Rectal smooth muscle tissue (tissue), 1 donor: ENCODE measurements at regions not wholly inside any gene's neighbourhood (a gene's known extent, or its start where the extent isn't known, plus 50 kb on each side); places are given as distances from the start of the nearest gene placed in this dataset.

Experiments used
- H3K27ac ChIP-seq: one replicate; pipeline ENCODE4 v1.7.0; 2013; ENCODE audit warnings: low read depth, low read length, inconsistent platforms
- H3K27me3 ChIP-seq: one replicate; pipeline ENCODE4 v1.7.0; 2013; ENCODE audit warnings: low read length; ENCODE audit not compliant: control insufficient read depth, insufficient read depth
- H3K36me3 ChIP-seq: one replicate; pipeline ENCODE4 v1.7.0; 2013; ENCODE audit warnings: low read length; ENCODE audit not compliant: control insufficient read depth, insufficient read depth
- H3K4me1 ChIP-seq: one replicate; pipeline ENCODE4 v1.7.0; 2013; ENCODE audit warnings: low read length; ENCODE audit not compliant: control insufficient read depth, insufficient read depth
- H3K4me3 ChIP-seq: one replicate; pipeline ENCODE4 v1.7.0; 2013; ENCODE audit warnings: low read length
- H3K9ac ChIP-seq: one replicate; pipeline ENCODE4 v1.7.0; 2013; ENCODE audit warnings: low read length

- Histone ChIP-seq H3K36me3 (no peaks in the 10 kb centered on the region), H3K27ac (no peak overlapping the region), H3K27me3 (no peaks in the 10 kb centered on the region), H3K9ac (no peak overlapping the region), H3K4me3 (no peak overlapping the region), H3K4me1 (no peaks in the 10 kb centered on the region)
These were observed 1053.6 kb upstream of the MIR17HG start for GRCh38 chr13:90293793-90294361.

GRCh38 chr13:90299238-90299637 lies 1048.2 kb upstream of the MIR17HG start:
- no peaks in the 10 kb centered on the region for H3K27me3 ChIP-seq
- no peaks in the 10 kb centered on the region for H3K36me3 ChIP-seq
- H3K4me1 ChIP-seq: no peaks in the 10 kb centered on the region
- H3K27ac ChIP-seq: no peak overlapping the region
- H3K9ac ChIP-seq: no peak overlapping the region
- no peak overlapping the region for H3K4me3 ChIP-seq

DNA sequence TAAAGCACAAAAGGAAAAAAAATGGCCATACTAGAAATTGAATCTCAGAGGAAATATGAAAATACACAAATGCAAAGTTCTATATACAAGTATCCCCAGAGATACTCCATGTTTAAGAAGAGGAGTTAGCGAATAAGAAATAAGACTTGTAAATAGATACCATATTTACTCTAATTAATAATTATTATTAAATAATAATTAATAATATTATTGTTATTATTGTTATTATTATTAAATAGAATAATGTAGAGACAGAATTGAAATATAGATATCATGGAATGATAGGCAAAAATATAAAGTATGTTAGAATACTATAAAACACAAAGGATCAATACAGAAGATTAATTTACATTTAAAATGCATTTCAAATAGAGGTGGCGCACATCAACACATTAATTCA lies 1047.5 kb upstream of the MIR17HG start:
- Histone ChIP-seq H3K4me3 (no peak overlapping the region), H3K36me3 (no peaks in the 10 kb centered on the region), H3K27me3 (no peaks in the 10 kb centered on the region), H3K27ac (no peak overlapping the region), H3K4me1 (no peaks in the 10 kb centered on the region), H3K9ac (no peak overlapping the region)

DNA sequence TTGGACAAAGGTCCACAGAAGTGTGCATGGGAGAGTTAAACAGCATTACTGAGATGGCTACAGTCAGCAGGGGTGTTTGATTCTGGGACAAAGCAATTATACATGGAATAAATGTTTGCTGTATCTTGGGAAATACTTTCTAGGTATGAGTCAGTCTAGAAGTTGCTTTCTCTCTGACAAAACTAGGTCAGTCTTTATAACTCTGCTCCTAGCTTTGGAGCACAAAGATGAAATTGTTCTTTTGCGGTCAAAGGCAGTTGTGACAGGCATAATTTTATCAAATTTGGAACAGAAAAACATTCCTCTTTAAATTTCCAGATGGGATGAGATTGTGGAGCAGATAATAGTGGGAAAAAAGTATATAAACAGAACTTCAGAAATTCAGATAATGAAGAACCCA lies 1045.4 kb upstream of the MIR17HG start:
- no peak overlapping the region for H3K4me3 ChIP-seq
- no peaks in the 10 kb centered on the region for H3K27me3 ChIP-seq
- H3K4me1 ChIP-seq: no peaks in the 10 kb centered on the region
- no peaks in the 10 kb centered on the region for H3K36me3 ChIP-seq
- no peak overlapping the region for H3K27ac ChIP-seq
- H3K9ac ChIP-seq: no peak overlapping the region

GRCh38 chr13:90305796-90306195 lies 1041.7 kb upstream of the MIR17HG start:
- Histone ChIP-seq H3K27me3 (no peaks in the 10 kb centered on the region), H3K36me3 (no peaks in the 10 kb centered on the region)

GRCh38 chr13:90307136-90307535 lies 1040.4 kb upstream of the MIR17HG start:
- Histone ChIP-seq H3K27ac (no peak overlapping the region), H3K36me3 (no peaks in the 10 kb centered on the region), H3K27me3 (no peaks in the 10 kb centered on the region), H3K9ac (no peak overlapping the region), H3K4me3 (no peak overlapping the region), H3K4me1 (no peaks in the 10 kb centered on the region)

More at GRCh38 chr13:90305796-90306195, 1041.7 kb upstream of the MIR17HG start:
- no peak overlapping the region for H3K9ac ChIP-seq
- H3K27ac ChIP-seq: no peak overlapping the region
- no peak overlapping the region for H3K4me3 ChIP-seq
- no peaks in the 10 kb centered on the region for H3K4me1 ChIP-seq

- no peaks in the 10 kb centered on the region for H3K27me3 ChIP-seq
- no peak overlapping the region for H3K27ac ChIP-seq
- H3K4me1 ChIP-seq: no peaks in the 10 kb centered on the region
- H3K9ac ChIP-seq: no peak overlapping the region
- H3K4me3 ChIP-seq: no peak overlapping the region
- H3K36me3 ChIP-seq: no peaks in the 10 kb centered on the region
These were observed 1039.2 kb upstream of the MIR17HG start for GRCh38 chr13:90308249-90308648.

GRCh38 chr13:90311929-90312328 lies 1035.6 kb upstream of the MIR17HG start:
- Histone ChIP-seq H3K36me3 (no peaks in the 10 kb centered on the region), H3K4me1 (no peaks in the 10 kb centered on the region), H3K4me3 (no peak overlapping the region), H3K27ac (no peak overlapping the region), H3K27me3 (no peaks in the 10 kb centered on the region), H3K9ac (no peak overlapping the region)

- H3K9ac ChIP-seq: no peak overlapping the region
- H3K27me3 ChIP-seq: no peaks in the 10 kb centered on the region
These were observed 1032.4 kb upstream of the MIR17HG start for GRCh38 chr13:90315061-90315460.

DNA sequence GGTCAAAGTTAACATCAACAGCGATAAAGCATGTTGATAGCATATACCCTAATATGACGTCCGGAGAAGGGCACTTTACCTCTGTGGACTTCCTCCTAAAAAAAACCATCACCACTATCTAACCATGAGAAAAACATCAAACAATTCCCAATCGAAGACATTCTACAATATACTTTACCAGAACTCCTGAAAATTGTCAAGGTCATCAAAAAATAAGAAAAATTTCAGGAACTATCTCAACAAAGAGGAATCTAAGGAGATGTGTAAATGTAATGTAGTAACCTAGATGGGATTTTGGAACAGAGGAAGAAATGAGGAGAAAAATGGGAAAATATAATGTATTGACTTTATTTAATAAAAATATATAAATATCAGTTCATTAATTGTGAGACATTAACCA lies 1026.8 kb upstream of the MIR17HG start:
- Histone ChIP-seq H3K9ac (no peak overlapping the region), H3K27ac (no peak overlapping the region), H3K36me3 (no peaks in the 10 kb centered on the region), H3K4me1 (no peaks in the 10 kb centered on the region), H3K27me3 (no peaks in the 10 kb centered on the region), H3K4me3 (no peak overlapping the region)

More at GRCh38 chr13:90315061-90315460, 1032.4 kb upstream of the MIR17HG start:
- H3K4me1 ChIP-seq: no peaks in the 10 kb centered on the region
- H3K27ac ChIP-seq: no peak overlapping the region
- H3K36me3 ChIP-seq: no peaks in the 10 kb centered on the region
- no peak overlapping the region for H3K4me3 ChIP-seq

DNA sequence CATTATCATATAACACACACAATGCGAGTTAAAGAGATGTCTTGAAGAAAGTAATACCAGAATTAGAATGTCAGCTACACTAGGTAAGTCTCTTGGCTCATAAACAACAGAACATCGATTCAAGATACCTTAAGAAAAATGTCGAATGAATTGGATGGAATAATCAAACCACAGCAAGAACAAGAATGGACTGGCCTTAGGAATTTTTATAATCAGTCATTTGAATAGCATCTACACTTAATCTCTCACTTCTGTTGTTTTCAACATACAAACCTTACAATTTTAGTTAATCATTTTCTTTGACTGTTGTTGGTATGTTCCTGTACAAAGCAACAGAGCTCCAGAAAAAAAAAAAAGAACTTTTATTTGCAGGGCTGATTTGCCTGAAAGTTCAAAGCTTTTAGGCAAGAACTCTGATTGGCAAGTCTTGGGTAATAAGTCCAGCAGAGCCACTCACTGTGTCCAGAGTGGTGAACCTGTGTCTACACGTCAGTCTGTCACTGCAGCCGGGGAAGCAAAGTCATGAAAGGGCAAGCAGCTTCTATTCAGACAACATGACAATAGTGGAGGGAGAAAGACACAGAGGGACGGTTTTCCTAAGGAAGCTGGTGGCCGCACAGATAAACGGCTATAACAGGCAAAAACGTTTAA lies 1026.1 kb upstream of the MIR17HG start:
- no peak overlapping the region for H3K9ac ChIP-seq
- H3K36me3 ChIP-seq: no peaks in the 10 kb centered on the region
- no peak overlapping the region for H3K27ac ChIP-seq
- no peak overlapping the region for H3K4me3 ChIP-seq
- H3K27me3 ChIP-seq: no peaks in the 10 kb centered on the region
- no peaks in the 10 kb centered on the region for H3K4me1 ChIP-seq

- H3K27ac ChIP-seq: no peak overlapping the region
- no peaks in the 10 kb centered on the region for H3K27me3 ChIP-seq
- H3K4me3 ChIP-seq: no peak overlapping the region
- H3K4me1 ChIP-seq: no peaks in the 10 kb centered on the region
- no peak overlapping the region for H3K9ac ChIP-seq
- H3K36me3 ChIP-seq: no peaks in the 10 kb centered on the region
These were observed 1017.8 kb upstream of the MIR17HG start for GRCh38 chr13:90329641-90330040.

DNA sequence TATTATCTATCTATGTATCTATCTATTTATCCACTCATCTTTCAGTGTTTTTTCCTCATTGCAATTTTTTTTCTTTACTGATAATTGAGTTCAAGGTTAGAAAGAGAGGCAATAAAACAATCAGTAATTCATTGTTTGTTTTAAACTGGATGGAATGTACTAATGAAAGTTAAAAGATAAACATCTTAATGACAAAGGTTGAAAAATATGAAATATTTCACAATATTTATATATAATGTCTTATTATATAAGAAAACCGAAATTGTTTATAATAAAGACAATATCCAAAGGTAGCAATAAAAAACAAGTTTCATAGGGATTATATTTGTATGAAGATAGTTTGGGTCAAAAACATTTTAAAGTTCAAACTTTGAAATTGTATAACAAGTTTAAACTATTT lies 1015.5 kb upstream of the MIR17HG start:
- Histone ChIP-seq H3K9ac (no peak overlapping the region), H3K36me3 (no peaks in the 10 kb centered on the region), H3K27me3 (no peaks in the 10 kb centered on the region), H3K27ac (no peak overlapping the region), H3K4me3 (no peak overlapping the region), H3K4me1 (no peaks in the 10 kb centered on the region)
